Fibroblast of the aortic adventitia (primary cell): ENCODE measurements at regions not wholly inside any gene's neighbourhood (a gene's known extent, or its start where the extent isn't known, plus 50 kb on each side); places are given as distances from the start of the nearest gene placed in this dataset.

Source experiments
- DNase-seq: peaks from one replicate; pipeline ENCODE4 v3.0.0-alpha.2; 2010; ENCODE audit warnings: low read depth
- H3K4me3 ChIP-seq: 2 replicates; pipeline ENCODE4 v1.5.1; 2011; ENCODE audit warnings: low read depth, mild to moderate bottlenecking, control low read depth, low read length, moderate library complexity
- TF ChIP-seq, protein P1 (sequence below): IDR thresholded peaks from 2 replicates; pipeline ENCODE4 v1.5.1; 2011; ENCODE audit warnings: mild to moderate bottlenecking, low read length, control low read depth, inconsistent platforms; ENCODE audit not compliant: insufficient read depth

DNA sequence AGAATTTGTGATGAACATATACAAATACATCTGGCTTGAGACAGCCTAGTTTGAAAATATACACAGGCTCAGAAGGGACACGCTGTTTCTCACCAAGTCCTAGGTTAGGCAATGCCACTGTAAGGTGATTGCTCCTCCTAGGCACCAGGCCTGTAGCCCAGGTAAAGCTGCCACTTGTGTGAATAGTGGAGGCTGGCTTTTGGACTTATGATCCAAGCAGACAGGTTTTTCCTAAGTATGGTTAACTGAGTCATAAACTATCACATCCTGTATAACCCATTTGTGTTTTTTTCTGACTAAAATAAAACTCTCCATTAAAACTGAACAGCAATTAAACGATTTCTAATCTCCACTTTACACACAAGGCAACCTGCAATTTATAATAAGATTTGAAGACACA is 81.0 kb downstream of the SEMA4F start:
- no peak overlapping the region for H3K4me3 ChIP-seq
- TF ChIP-seq, protein P1, sequence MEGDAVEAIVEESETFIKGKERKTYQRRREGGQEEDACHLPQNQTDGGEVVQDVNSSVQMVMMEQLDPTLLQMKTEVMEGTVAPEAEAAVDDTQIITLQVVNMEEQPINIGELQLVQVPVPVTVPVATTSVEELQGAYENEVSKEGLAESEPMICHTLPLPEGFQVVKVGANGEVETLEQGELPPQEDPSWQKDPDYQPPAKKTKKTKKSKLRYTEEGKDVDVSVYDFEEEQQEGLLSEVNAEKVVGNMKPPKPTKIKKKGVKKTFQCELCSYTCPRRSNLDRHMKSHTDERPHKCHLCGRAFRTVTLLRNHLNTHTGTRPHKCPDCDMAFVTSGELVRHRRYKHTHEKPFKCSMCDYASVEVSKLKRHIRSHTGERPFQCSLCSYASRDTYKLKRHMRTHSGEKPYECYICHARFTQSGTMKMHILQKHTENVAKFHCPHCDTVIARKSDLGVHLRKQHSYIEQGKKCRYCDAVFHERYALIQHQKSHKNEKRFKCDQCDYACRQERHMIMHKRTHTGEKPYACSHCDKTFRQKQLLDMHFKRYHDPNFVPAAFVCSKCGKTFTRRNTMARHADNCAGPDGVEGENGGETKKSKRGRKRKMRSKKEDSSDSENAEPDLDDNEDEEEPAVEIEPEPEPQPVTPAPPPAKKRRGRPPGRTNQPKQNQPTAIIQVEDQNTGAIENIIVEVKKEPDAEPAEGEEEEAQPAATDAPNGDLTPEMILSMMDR = no peak
- DNase-seq = no peak

DNA sequence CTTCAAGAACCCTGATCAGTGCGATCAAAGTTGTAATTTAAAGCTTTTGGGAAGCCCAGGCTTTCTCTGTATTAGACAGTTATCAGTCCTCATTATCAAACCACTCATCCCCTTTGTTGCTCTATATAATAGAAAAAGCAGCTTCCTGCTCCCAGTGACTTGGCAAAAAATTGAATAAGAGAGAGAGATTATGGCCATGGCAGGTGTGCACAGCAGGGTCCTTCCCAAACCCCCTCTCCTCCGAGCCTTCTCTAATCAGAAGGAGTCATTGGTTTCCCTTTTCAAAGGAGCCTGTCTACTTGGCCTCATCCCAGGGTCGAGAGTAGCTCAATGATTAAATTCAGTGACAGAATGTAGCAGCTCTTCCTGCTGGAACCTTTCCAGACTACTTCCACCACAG is 81.5 kb downstream of the SEMA4F start:
- TF ChIP-seq, protein P1 = no peak
- no peak for DNase-seq

DNA sequence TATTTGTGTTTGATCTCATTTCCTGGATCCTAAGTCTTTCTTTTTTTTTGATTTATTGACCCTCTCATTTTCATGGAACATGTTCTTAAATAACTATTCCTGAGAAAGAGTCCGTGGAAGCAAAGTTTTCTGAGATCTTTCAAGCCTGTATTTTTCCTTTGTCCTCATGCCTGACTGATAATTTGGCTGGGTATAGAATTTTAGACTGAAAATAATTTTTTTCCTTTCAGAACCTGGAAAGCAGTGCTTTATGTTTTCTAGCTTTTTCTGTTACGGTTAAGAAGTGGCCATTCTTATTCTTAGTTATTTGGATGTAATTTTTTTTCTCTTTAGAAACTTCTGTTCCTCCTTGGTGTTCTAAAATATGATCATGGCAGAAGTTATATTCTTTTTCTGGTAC is 82.5 kb downstream of the SEMA4F start:
- no peak overlapping the region for H3K4me3 ChIP-seq
- DNase-seq = no peak
- TF ChIP-seq, protein P1 = no peak

More for the DNA sequence above, 81.5 kb downstream of the SEMA4F start:
- H3K4me3 ChIP-seq = no peak overlapping the region

DNA sequence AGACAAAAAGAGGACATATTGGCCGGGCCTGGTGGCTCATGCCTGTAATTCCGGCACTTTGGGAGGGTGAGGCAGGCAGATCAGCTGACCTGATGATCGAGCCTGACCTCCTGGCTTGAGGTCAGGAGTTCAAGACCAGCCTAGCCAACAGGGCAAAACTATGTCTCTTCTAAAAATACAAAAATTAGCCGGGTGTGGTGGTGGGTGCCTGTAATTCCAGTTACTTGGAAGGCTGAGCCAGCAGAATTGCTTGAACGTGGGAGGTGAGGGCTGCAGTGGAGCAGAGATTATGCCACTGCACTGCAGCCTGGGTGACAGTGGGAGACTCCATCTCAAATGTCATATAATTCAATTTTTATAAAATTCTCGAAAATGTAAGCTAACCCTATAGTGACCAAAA is 84.5 kb downstream of the SEMA4F start:
- DNase-seq = no peak
- TF ChIP-seq, protein P1 = no peak
- no peak overlapping the region for H3K4me3 ChIP-seq

DNA sequence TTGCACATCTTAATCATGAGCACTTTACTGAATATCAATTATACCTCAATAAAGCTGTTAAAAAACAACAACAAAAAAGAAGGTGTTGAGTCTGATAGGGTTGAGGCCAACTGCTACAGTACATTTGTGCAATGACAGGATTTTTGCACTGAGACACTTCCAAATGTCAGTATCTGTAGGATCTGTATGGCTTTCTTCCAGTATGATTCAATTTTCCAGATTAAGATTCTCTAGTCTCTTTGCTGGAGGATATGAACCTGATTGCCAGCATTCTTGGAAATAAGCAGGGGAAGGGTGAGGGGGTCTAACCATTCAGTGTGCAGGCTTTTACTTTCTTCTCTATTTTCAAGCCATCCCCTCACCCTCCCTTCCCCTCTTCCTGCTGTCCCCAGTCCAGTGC is 85.1 kb downstream of the SEMA4F start:
- no peak for DNase-seq
- no peak overlapping the region for H3K4me3 ChIP-seq
- TF ChIP-seq, protein P1 = no peak

DNA sequence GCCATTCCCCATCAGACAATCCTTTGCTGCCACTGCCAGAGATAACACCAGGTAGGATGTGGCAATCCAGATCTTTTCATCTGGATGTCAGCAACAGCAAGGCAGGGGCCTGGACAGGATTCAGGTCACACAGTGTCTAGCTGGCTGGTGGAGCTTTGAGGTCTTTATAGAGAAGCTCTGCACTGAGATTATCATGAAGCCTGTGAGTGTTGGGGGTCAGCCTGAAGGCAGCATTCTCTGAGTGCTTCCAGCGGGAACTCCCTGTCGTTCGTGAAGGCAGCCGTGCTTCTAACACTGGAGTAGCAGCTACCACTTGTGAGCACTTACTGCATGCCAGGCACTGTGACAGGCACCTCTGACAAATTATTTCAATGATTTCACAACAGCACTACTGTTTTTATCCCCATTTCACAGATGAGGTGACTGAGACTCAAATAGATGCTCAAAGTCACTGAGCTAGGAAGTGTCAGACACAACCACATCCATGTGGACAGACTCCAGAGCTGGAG is 85.7 kb downstream of the SEMA4F start:
- TF ChIP-seq, protein P1 = no peak
- no peak for DNase-seq
- H3K4me3 ChIP-seq = no peak overlapping the region

DNA sequence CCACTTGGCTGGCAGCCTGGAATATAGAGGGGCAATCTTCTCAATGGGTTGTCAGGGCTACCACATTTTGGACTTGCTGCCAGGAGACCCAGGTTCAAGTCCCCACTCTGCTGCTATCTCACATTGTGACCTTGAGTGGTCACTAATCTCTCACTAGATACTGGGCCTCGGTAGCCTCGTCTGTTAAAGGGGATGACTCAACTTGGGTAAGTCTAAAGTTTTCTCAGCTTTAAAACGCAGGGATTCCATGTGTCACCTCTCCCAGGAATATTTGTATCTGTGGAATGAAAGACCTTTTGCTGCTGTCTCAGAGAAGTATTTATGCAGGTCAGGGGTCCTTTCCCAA is 86.3 kb downstream of the SEMA4F start:
- TF ChIP-seq, protein P1 = no peak
- no peak for DNase-seq
- no peak overlapping the region for H3K4me3 ChIP-seq
